Glomerular endothelial cell (primary cell): ENCODE measurements at regions not wholly inside any gene's neighbourhood (a gene's known extent, or its start where the extent isn't known, plus 50 kb on each side); places are given as distances from the start of the nearest gene placed in this dataset.

Experiments
- DNase-seq: peaks from one replicate; pipeline ENCODE4 v3.0.0-alpha.2; 2011; ENCODE audit warnings: low read depth, low spot score; ENCODE audit errors: extremely low read depth

DNA sequence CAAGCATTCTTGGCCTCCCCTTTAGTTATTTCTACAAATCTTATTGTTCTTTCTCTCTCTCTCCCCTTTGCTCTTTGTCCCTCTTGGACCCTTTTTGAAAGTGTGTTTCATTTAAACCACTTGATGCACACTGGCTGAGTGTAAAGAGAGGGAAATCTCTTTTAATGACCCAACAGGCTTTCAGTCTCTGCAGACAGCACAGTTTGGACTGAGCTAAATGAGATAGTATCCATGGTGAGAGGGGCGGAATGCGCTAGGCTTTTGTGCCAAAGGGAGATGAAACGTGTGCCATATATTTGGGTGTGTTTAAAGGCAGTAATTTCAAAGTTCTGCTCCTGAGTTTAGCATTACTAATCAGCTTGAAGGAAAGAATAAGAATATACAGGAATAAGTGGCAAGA, 184.9 kb downstream of the PCSK1 start:
- DNase-seq = no peak

DNA sequence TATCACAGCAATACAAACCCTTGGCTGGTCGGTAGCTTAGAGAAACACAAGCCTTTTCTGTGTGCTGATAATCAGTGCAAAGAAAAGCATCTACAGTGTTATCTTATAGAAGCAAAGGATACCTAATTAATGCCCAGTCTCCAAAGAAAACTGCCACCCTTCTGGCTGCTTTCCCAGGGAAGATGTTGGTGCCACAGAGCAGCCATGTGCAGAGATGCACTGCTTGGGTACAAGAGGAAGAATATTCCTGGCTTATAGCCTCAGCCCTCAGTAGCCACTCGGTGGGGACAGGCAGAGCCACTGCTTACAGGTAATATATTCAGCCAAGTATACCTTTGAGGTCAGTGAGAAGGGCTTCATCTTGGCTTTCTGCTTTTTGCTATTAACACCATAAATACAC, 185.3 kb downstream of the PCSK1 start:
- DNase-seq = no peak

DNA sequence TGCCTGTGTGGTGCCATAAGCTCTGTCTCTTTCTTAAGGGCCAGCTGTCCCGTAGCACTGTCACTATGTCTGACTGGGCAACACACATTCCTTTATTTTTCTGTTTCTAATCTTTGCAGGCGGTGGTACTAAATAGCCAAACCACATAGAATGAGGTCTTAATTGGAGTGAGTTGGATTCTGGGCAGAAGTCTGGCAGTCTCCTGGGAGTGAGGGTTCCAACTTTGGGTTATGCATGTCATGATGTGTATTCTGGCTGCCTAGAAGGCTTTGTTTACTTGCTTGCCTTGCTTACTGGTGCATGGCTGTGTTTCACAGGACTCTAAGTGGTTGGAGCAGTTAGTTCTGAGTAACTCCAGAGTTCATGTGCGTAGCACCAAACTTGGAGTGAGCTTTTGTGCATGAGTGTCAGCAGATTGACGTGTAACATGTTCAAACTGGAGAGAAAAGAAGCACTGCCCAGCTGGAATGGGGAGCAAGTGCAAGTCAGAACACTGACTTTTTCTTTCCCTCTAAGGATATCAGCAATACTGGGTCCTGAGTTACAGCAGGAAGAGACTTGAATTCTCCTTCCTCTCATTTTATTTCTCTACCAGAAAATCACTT, 185.8 kb downstream of the PCSK1 start:
- no peak for DNase-seq

DNA sequence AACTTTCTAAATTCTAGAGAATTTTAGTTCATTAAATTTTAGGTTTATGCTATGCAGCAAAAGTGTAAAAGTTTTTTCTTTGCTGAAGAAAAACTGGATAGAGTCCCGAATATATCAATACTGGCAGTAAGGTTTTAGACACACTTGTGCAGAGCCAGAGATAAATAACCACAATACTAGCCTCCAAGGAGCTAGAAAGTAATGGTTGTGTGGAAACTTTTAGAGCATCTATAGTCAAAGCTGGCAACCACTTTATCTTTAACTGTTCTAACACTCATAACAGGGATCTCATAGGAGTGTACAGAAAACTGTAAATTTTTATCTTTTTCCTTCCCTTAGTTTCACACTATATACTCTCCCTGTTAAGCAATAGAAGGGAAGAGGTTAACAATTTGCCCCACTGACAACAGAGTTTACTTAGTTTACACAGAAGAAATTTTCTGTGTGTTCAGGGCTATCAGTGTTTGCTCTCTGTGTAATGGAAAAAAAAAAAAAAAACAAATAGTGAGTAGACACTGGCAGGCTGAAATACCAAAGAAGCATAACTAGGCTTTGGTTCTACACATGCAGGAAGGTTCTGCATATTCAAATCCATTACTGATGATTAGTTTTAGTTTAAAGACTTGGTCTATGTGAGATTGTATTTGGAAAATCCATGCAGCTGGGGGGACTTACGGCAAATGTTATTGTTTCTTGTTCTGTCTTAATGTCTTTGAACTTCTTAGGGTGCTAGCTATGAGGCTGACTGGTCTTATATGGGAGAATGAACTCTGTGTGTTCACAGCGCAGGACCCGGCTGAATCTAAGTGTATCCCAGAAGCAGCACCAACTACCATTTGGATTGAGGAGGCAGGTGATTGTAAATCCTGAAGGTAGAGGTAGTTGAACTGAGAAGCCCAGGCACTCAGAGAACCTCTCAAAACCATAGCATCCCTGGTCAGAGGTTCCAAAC, 187.6 kb downstream of the PCSK1 start:
- DNase-seq = no peak

- no peak for DNase-seq
Observed at GRCh38 chr5:96244696-96245095, 188.4 kb downstream of the PCSK1 start.

GRCh38 chr5:96243862-96244261, 189.2 kb downstream of the PCSK1 start:
- no peak for DNase-seq

- no peak for DNase-seq
Observed at GRCh38 chr5:96243203-96243602, 189.8 kb downstream of the PCSK1 start.

- DNase-seq = no peak
Observed at GRCh38 chr5:96242571-96242970, 190.5 kb downstream of the PCSK1 start.

GRCh38 chr5:96236831-96237230, 196.2 kb downstream of the PCSK1 start:
- no peak for DNase-seq

GRCh38 chr5:96236051-96236450, 197.0 kb downstream of the PCSK1 start:
- DNase-seq = no peak

DNA sequence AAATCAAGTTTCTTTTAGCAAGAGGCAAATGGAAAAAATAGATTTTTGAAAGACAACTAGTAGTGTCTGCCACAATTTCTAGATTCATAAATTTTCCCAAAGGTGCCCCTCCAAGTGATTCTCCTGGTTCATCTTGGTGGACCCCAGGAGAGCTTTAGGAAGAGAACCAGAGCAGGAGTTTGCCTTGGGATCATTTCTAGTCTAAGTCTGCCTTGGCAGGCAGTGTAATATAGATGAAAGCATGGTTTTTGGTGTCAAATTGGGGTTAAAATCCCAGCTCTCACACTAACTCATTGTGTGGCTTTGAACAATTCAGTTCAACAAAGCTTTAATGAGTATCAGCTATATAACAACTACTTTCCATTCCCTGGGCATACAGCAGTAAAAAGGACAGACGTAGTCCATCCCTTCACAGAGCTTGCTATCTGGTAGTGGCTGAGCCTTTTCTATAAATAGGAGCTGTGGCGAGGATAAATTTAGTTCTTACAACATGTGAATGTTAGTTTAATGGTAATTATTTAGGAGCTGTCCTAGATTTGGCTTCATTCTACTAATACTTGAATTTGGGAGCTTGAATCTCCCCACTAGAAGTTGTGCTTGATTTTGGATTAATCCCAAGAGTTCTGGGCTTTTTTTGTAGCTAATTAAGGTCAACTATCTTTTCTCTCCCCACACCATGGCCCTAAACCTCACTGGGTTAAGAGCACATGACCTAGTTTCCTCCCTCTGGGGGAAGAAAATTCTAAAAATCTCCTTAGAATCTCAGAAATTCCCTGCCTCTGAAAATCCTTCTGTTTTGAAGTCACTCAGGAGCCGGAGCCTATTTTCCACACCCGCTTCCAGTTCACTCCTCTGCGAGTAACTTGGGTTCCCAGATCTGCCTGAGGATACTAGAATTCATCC, 197.8 kb downstream of the PCSK1 start:
- no peak for DNase-seq

DNA sequence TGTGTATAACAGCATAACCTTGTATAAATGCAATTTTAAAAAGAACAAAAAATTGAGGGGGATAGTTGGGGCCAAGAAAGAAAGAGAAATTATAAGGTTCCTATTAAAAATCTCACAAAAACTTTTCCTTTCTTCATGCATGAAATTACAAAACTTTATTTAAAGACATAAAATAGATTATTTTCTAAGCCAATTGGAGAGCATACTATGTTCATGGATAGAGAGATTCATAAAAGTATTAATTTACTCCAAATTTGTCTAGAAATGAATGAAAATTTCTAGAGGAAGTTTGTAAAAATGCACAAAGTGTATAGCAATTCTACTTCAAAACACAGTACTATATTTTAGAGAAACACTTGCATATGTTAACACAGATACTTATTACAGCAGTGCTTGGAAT, 200.4 kb downstream of the PCSK1 start:
- no peak for DNase-seq

DNA sequence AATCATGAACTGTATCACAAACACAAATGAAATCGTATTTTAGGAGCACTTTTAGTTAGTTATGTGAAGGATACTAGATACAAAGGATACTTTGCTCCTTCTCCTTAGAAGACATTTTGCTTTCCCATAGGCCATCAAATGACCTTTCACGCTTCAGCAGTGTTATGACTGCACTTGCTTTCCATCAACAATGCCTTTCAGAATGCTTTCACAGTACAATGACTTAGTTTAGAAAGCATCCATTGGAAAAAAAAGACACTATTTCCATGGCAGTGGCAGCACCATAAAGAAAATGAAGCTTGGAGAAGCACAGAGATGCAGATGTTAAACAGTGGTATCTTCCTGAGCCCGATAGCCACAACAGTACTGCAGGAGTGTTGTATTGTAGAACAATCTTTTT, 203.9 kb downstream of the PCSK1 start:
- DNase-seq = no peak

DNA sequence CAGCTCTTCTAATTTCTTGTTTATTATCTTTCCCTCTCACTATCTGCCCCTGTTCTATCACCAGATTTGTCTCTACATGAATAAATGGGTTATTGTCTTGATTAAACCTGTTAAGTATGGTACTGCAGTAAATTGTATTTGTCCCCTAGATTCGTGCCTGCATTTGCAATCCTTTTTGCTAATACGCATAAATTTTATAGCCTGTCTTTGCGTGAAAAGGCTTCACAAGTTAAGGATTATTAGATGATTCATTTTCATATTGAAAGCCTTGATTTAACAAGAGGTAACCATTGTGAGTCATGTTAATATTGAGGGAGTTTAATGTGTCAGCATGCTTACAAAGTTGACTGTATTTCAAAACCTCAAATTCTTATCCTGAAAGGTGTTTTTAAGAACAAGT, 204.6 kb downstream of the PCSK1 start:
- no peak for DNase-seq

DNA sequence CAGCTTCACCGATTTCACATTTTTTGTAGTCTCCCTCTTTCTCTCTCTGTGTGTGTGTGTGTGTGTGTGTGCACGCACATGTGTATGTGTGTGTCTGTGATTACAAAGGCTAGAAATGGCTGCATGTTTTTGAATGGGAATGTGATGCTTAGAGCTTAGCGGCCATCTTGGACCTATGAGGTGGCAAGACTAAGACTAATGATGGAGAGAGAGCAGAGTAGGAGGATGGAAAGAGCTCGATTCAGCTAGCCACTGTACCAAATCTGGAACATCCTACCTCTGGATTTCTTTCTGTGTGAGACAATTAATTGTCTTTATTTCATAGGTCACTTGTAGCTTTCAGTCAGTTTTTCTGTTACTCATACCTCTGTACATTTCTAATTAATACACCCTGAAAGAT, 205.1 kb downstream of the PCSK1 start:
- DNase-seq = no peak

GRCh38 chr5:96226941-96227552, 206.0 kb downstream of the PCSK1 start:
- no peak for DNase-seq

DNA sequence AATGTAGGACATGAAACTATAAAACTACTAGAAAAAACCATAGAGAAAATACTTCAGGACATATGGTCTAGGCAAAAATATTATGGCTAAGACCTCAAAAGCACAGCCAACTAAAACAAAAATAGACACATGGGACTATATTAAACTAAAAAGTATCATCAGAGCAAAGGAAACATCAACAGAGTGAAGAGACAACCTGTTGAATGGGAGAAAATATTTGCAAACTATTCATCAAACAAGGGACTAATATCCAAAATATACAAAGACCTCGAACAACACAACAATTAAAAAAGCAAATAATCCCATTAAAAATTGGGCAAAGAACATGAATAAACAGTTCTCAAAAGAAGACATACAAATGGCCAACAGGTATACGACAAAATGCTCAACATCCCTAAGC, 210.9 kb downstream of the PCSK1 start:
- DNase-seq = no peak

DNA sequence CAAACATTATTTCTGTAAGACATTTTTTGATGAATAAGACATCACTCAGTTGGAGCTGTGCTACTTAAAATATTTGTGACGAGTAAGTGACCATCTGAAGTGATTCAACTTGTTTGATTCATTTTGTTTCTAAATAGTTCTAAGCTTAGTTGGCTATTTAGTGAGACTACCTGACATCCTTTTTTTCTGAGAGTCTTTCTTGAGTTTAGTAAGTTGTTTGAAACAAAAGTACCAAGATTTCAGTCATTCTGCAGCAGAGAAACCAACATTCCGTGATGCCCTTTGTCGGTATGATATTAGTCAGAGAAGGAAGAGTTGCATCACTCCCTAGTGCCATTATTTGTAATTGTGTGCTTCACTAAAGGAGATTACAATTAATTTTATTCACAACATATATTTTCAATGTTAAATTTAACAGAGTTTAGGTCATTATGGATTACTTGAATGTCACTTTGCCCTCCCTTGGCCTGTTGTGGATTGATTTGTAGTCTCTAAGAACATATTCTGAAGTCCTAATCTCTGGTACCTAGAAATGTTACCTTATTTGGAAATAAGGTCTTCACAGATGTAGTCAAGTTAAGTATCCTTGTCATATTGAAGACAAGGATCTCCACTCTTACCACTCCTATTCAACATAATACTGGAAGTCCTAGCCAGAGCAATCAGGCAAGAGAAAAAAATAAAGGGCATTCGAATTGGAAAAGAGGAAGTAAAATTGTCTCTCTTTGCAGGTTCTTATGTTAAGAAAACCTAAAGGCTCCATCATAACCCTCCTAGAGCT, 212.2 kb downstream of the PCSK1 start:
- no peak for DNase-seq

DNA sequence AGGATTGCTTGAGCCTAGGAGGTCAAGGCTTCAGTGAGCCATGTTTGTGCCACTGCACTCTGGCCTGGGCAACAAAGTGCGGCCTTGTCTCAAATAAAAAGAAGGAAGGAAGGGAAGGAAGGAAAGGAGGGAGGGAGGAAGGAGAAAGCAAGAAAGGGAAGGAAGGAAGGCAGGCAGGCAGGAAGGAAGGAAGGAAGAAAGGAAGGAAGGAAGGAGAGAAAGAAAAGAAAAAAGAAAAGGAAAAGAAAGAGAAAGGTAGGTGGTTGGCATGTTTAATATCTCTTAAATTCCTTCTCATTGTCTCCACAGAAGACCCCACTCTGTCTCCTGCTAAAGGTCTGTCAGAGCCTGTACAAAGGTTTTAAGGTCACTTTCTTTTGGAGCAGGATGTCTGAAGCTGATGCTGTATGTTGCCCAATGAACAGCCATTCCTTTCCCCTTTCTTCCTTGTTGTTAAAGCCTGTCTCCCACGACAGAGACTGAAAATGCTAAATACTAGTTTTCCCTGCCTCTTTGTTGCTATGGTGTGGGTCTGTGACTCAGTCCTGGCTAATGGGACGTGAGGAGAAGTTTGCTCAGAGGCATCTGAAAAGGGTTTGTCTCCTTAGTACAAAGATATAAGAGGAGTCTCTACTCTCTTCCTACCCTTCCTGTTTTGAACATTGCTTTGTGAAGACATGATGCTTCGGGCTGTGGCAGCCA, 213.3 kb downstream of the PCSK1 start:
- no peak for DNase-seq

DNA sequence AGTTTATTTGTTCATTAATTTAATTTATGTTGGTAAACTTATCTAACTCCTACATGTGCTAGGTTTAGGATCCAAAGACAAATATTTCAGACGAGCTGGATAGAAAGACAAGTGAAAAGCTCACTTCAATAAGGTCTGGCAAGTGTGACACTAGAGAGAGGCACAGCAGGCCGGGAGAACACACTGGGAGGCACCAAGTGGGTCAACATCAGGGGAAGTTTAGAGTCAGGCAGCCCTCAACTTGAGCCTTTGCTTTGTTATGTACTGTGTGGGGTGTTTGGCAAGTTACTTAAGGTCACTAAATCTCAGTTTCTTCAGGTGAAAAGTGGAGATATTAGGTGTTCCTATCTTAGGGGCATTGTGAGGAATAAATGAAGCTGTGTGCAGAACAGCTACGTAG, 214.4 kb downstream of the PCSK1 start:
- no peak for DNase-seq
